ENCODE measurements at regions not wholly inside any gene's neighbourhood (a gene's known extent, or its start where the extent isn't known, plus 50 kb on each side); places are given as distances from the start of the nearest gene placed in this dataset.

DNA sequence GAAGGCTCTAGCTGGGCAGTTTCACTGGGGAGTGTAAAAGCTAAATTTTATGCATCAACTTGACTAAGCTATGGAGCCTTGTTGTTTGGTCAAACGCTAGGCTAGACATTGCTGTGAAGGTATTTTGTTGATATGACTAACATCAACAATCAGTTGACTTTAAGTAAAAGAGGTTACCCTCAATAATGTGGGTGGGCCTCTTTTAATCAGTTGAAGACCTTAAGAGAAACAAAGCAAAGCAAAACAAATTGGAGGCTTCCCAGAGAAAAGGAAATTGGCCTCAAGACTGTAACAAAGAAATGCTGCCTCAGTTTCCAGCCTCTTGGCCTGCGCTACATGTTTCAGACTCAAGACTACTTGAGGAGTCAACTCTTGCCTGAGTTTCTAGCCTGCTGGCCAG lies 50.0 kb upstream of the TSC22D1 start:
- Histone ChIP-seq H3K4me1 (ENCODE audit: insufficient read depth, low read length) (peaks cover 9% of the 10 kb centered on the region), H3K27ac (ENCODE audit: low read length) (no peak overlapping the region), H3K9me2 (replicated peaks; ENCODE audit: low read length) (no peaks in the 10 kb centered on the region), H3K9ac (ENCODE audit: low read length) (no peak overlapping the region), H3K27me3 (ENCODE audit: low read length) (no peaks in the 10 kb centered on the region), H3K9me3 (ENCODE audit: low read length) (no peaks in the 10 kb centered on the region), H3K36me3 (ENCODE audit: low read depth, low read length) (no peaks in the 10 kb centered on the region), H3F3A (ENCODE audit: low read length, unreplicated experiment) (no peaks in the 10 kb centered on the region), H3K4me3 (ENCODE audit: low read length) (no peak overlapping the region), H3K4me2 (ENCODE audit: low read length) (no peak overlapping the region), H4K20me1 (ENCODE audit: low read length) (no peaks in the 10 kb centered on the region), H3K79me2 (ENCODE audit: low read length) (no peaks in the 10 kb centered on the region), H2AFZ (ENCODE audit: low read length) (no peak overlapping the region)
- ChIA-PET POLR2A (ENCODE audit: unreplicated experiment) (no interaction called here), CTCF (no interaction called here)
- no TSS peak for BruUV-seq (replicated peaks)
- no peak for ATAC-seq
- intact Hi-C loops (cut with micrococcal nuclease): no loop called here
- no peak for DNase-seq
- TF ChIP-seq, protein P1, sequence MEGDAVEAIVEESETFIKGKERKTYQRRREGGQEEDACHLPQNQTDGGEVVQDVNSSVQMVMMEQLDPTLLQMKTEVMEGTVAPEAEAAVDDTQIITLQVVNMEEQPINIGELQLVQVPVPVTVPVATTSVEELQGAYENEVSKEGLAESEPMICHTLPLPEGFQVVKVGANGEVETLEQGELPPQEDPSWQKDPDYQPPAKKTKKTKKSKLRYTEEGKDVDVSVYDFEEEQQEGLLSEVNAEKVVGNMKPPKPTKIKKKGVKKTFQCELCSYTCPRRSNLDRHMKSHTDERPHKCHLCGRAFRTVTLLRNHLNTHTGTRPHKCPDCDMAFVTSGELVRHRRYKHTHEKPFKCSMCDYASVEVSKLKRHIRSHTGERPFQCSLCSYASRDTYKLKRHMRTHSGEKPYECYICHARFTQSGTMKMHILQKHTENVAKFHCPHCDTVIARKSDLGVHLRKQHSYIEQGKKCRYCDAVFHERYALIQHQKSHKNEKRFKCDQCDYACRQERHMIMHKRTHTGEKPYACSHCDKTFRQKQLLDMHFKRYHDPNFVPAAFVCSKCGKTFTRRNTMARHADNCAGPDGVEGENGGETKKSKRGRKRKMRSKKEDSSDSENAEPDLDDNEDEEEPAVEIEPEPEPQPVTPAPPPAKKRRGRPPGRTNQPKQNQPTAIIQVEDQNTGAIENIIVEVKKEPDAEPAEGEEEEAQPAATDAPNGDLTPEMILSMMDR (conservative IDR thresholded peaks at IDR 0.05; ENCODE audit: low read depth, low read length): no peak
- TF ChIP-seq EZH2 (IDR thresholded peaks at IDR 0.05; ENCODE audit: low read length, unreplicated experiment) (no peak), EZH2phosphoT487 (IDR thresholded peaks at IDR 0.05; ENCODE audit: borderline replicate concordance, low read length) (no peak)

Data from PC-3 (cell line).